HUES48 (cell line): ENCODE measurements at regions not wholly inside any gene's neighbourhood (a gene's known extent, or its start where the extent isn't known, plus 50 kb on each side); places are given as distances from the start of the nearest gene placed in this dataset.
"Not testable (repeated sequence)": the region's sequence is repeated elsewhere in the genome, so short reads cannot be mapped to it uniquely, and the experiment has no call there.

ENCODE experiments used
- H3K27ac ChIP-seq: one replicate; pipeline ENCODE4 v1.7.0; 2013; ENCODE audit warnings: low read depth, low read length, inconsistent platforms
- H3K27me3 ChIP-seq: 2 replicates; pipeline ENCODE4 v1.6.1; 2013; ENCODE audit warnings: mild to moderate bottlenecking, low read length; ENCODE audit not compliant: control insufficient read depth, insufficient read depth
- H3K36me3 ChIP-seq: 2 replicates; pipeline ENCODE4 v1.6.1; 2013; ENCODE audit warnings: low read length; ENCODE audit not compliant: control insufficient read depth, insufficient read depth
- H3K4me1 ChIP-seq: 2 replicates; pipeline ENCODE4 v1.6.1; 2013; ENCODE audit warnings: mild to moderate bottlenecking, low read length; ENCODE audit not compliant: control insufficient read depth, insufficient read depth
- H3K4me3 ChIP-seq: 2 replicates; pipeline ENCODE4 v1.5.1; 2013; ENCODE audit warnings: mild to moderate bottlenecking, low read depth, low read length
- H3K9ac ChIP-seq: 2 replicates; pipeline ENCODE4 v1.6.1; 2013; ENCODE audit warnings: mild to moderate bottlenecking, low read depth, low read length, moderate library complexity
- H3K9me3 ChIP-seq: 2 replicates; pipeline ENCODE4 v1.6.1; 2013; ENCODE audit warnings: low read length; ENCODE audit not compliant: control insufficient read depth, insufficient read depth

GRCh38 chr13:83009987-83010386 lies 872.3 kb downstream of the SLITRK1 start:
- H3K36me3 ChIP-seq, result no peaks in the 10 kb centered on the region
- no peaks in the 10 kb centered on the region for H3K9me3 ChIP-seq
- H3K9ac ChIP-seq, result no peak overlapping the region
- H3K4me1 ChIP-seq, result no peaks in the 10 kb centered on the region
- no peak overlapping the region for H3K27ac ChIP-seq
- no peaks in the 10 kb centered on the region for H3K27me3 ChIP-seq
- H3K4me3 ChIP-seq, result no peak overlapping the region

- H3K27me3 ChIP-seq, result no peaks in the 10 kb centered on the region
- no peak overlapping the region for H3K27ac ChIP-seq
- no peak overlapping the region for H3K4me3 ChIP-seq
- H3K36me3 ChIP-seq, result no peaks in the 10 kb centered on the region
- H3K9ac ChIP-seq, result no peak overlapping the region
- H3K4me1 ChIP-seq, result no peaks in the 10 kb centered on the region
- no peaks in the 10 kb centered on the region for H3K9me3 ChIP-seq
Measured at GRCh38 chr13:83008212-83008929, 873.9 kb downstream of the SLITRK1 start.

- H3K4me1 ChIP-seq, result no peaks in the 10 kb centered on the region
- no peaks in the 10 kb centered on the region for H3K27me3 ChIP-seq
- no peaks in the 10 kb centered on the region for H3K9me3 ChIP-seq
- no peak overlapping the region for H3K9ac ChIP-seq
- H3K27ac ChIP-seq, result no peak overlapping the region
- H3K36me3 ChIP-seq, result no peaks in the 10 kb centered on the region
- H3K4me3 ChIP-seq, result no peak overlapping the region
Measured at GRCh38 chr13:83007226-83007625, 875.0 kb downstream of the SLITRK1 start.

GRCh38 chr13:83003185-83003584 lies 879.1 kb downstream of the SLITRK1 start:
- H3K27me3 ChIP-seq, result no peaks in the 10 kb centered on the region
- H3K4me1 ChIP-seq, result no peaks in the 10 kb centered on the region
- no peak overlapping the region for H3K27ac ChIP-seq
- no peak overlapping the region for H3K4me3 ChIP-seq
- no peaks in the 10 kb centered on the region for H3K9me3 ChIP-seq
- no peaks in the 10 kb centered on the region for H3K36me3 ChIP-seq
- no peak overlapping the region for H3K9ac ChIP-seq

GRCh38 chr13:82993417-82993816 lies 888.9 kb downstream of the SLITRK1 start:
- no peaks in the 10 kb centered on the region for H3K9me3 ChIP-seq
- no peaks in the 10 kb centered on the region for H3K4me1 ChIP-seq
- no peak overlapping the region for H3K27ac ChIP-seq
- no peak overlapping the region for H3K4me3 ChIP-seq
- H3K36me3 ChIP-seq, result no peaks in the 10 kb centered on the region
- no peaks in the 10 kb centered on the region for H3K27me3 ChIP-seq
- H3K9ac ChIP-seq, result no peak overlapping the region

GRCh38 chr13:82976499-82976898 lies 905.8 kb downstream of the SLITRK1 start:
- Histone ChIP-seq H3K9ac (no peak overlapping the region), H3K27ac (no peak overlapping the region), H3K27me3 (no peaks in the 10 kb centered on the region), H3K36me3 (no peaks in the 10 kb centered on the region), H3K4me3 (no peak overlapping the region), H3K4me1 (no peaks in the 10 kb centered on the region), H3K9me3 (no peaks in the 10 kb centered on the region)

GRCh38 chr13:82963226-82964099 lies 918.8 kb downstream of the SLITRK1 start:
- Histone ChIP-seq H3K27ac (no peak overlapping the region), H3K4me1 (no peaks in the 10 kb centered on the region), H3K36me3 (no peaks in the 10 kb centered on the region), H3K9me3 (no peaks in the 10 kb centered on the region), H3K27me3 (no peaks in the 10 kb centered on the region), H3K4me3 (no peak overlapping the region), H3K9ac (no peak overlapping the region)

GRCh38 chr13:82962397-82962796 lies 919.9 kb downstream of the SLITRK1 start:
- no peaks in the 10 kb centered on the region for H3K27me3 ChIP-seq
- no peaks in the 10 kb centered on the region for H3K9me3 ChIP-seq
- no peaks in the 10 kb centered on the region for H3K36me3 ChIP-seq
- no peaks in the 10 kb centered on the region for H3K4me1 ChIP-seq
- no peak overlapping the region for H3K4me3 ChIP-seq
- no peak overlapping the region for H3K27ac ChIP-seq
- H3K9ac ChIP-seq, result no peak overlapping the region

GRCh38 chr13:82961757-82962156 lies 920.5 kb downstream of the SLITRK1 start:
- no peaks in the 10 kb centered on the region for H3K4me1 ChIP-seq

GRCh38 chr13:82952336-82952735 lies 929.9 kb downstream of the SLITRK1 start:
- not testable (repeated sequence) for H3K27ac ChIP-seq

More at GRCh38 chr13:82961757-82962156, 920.5 kb downstream of the SLITRK1 start:
- no peaks in the 10 kb centered on the region for H3K36me3 ChIP-seq
- no peak overlapping the region for H3K27ac ChIP-seq
- no peak overlapping the region for H3K4me3 ChIP-seq
- H3K9ac ChIP-seq, result no peak overlapping the region
- H3K27me3 ChIP-seq, result no peaks in the 10 kb centered on the region
- H3K9me3 ChIP-seq, result no peaks in the 10 kb centered on the region

GRCh38 chr13:82947683-82948082 lies 934.6 kb downstream of the SLITRK1 start:
- no peak overlapping the region for H3K4me3 ChIP-seq
- H3K27me3 ChIP-seq, result no peaks in the 10 kb centered on the region
- H3K9ac ChIP-seq, result no peak overlapping the region
- H3K4me1 ChIP-seq, result no peaks in the 10 kb centered on the region
- H3K9me3 ChIP-seq, result no peaks in the 10 kb centered on the region
- no peak overlapping the region for H3K27ac ChIP-seq
- H3K36me3 ChIP-seq, result no peaks in the 10 kb centered on the region

More at GRCh38 chr13:82952336-82952735, 929.9 kb downstream of the SLITRK1 start:
- H3K27me3 ChIP-seq, H3K9me3 ChIP-seq, H3K9ac ChIP-seq, H3K4me3 ChIP-seq, H3K36me3 ChIP-seq, H3K4me1 ChIP-seq: not testable (repeated sequence)
